ENCODE measurements at regions not wholly inside any gene's neighbourhood (a gene's known extent, or its start where the extent isn't known, plus 50 kb on each side); places are given as distances from the start of the nearest gene placed in this dataset.

- Histone ChIP-seq H3K27ac (peak overlapping the region; percentile 48 to 65), H3K27me3 (no peaks in the 10 kb centered on the region), H3K4me3 (no peak overlapping the region), H3K9me3 (no peaks in the 10 kb centered on the region), H3K4me1 (peaks cover 19 to 24% of the 10 kb centered on the region in 2 donors), H3K36me3 (no peaks in the 10 kb centered on the region)
- DNase-seq = peak in 3 of 4 donors; percentile 47 to 77 (median 66)
- no peak for TF ChIP-seq CTCF (IDR thresholded peaks at IDR 0.05)
- intact Hi-C loops (cut with DNase I) = no loop called here
- peak; percentile 37 for ATAC-seq
Observed at GRCh38 chr11:19577976-19578619, 134.5 kb upstream of the NAV2 start.

DNA sequence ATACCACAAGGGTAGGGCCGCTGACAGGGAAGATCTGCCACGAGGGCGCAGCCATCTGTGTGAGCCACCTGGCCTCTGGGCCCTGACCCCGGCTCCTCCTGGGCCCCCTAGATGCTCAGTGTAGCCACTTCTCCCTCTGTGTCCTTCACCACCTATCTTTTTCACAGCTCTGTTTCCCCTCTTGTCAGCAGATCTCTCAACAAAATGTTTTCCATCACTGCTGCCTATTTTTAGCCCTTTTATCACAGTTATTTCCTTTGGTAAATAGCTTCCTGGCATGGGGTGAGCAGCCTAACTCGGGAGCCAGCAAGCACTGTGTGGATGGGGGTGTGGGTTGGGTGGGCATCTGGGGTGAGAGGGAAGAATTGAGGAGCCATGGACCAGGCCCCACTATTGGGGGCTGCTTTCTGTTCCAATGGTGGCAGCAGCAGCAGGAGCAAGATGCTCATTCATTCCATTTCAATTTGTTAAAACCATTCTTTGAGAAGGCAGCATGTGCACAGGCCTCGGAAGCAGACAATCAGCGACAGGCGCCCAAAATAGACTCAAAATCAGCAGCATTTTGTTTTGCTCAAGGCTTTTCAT, 135.2 kb upstream of the NAV2 start:
- H3K9me3 ChIP-seq = no peaks in the 10 kb centered on the region
- peak overlapping the region; percentile 48 to 65 for H3K27ac ChIP-seq
- H3K27me3 ChIP-seq = no peaks in the 10 kb centered on the region
- ATAC-seq = peak; percentile 43
- no peaks in the 10 kb centered on the region for H3K36me3 ChIP-seq
- no peak for TF ChIP-seq CTCF (IDR thresholded peaks at IDR 0.05)
- no peak for DNase-seq
- no peak overlapping the region for H3K4me3 ChIP-seq
- peaks cover 19 to 24% of the 10 kb centered on the region in 2 donors for H3K4me1 ChIP-seq
- intact Hi-C loops (cut with DNase I) = no loop called here

GRCh38 chr11:19576903-19577302, 135.7 kb upstream of the NAV2 start:
- Histone ChIP-seq H3K4me1 (peaks cover 19 to 24% of the 10 kb centered on the region in 2 donors), H3K36me3 (no peaks in the 10 kb centered on the region), H3K9me3 (no peaks in the 10 kb centered on the region), H3K4me3 (no peak overlapping the region), H3K27me3 (no peaks in the 10 kb centered on the region), H3K27ac (peak overlapping the region; percentile 48 to 65)
- intact Hi-C loops (cut with DNase I) = no loop called here
- TF ChIP-seq CTCF (IDR thresholded peaks at IDR 0.05) = no peak
- DNase-seq (no peak), ATAC-seq (peak; percentile 17)

DNA sequence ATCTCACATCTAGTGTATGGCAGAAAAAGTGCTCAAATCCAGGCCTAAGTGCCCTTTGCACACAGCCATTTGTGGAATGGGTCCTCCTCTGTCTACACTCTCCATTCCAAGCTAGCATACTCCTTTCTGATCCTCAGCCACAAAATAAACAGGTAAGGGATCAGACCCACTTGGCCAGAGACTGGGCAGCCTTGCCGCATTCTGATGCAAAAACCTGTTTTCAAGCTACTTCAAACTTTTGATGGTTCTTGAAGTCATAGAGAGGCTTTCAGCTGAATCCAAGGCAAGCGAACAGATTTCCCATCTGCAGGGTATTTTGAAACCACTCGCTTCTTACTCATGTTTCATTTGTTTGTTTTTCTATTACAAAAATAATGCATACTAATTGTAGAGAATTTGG, 136.6 kb upstream of the NAV2 start:
- peak in 2 of 4 donors; percentile 50 to 79 for DNase-seq
- Histone ChIP-seq H3K27ac (peak overlapping the region in 1 of 2 donors; percentile 65), H3K27me3 (no peaks in the 10 kb centered on the region), H3K9me3 (no peaks in the 10 kb centered on the region), H3K4me1 (peaks cover 19 to 24% of the 10 kb centered on the region in 2 donors), H3K4me3 (no peak overlapping the region), H3K36me3 (no peaks in the 10 kb centered on the region)
- intact Hi-C loops (cut with DNase I) = no loop called here
- ATAC-seq = peak; percentile 85
- TF ChIP-seq CTCF (IDR thresholded peaks at IDR 0.05) = no peak

DNA sequence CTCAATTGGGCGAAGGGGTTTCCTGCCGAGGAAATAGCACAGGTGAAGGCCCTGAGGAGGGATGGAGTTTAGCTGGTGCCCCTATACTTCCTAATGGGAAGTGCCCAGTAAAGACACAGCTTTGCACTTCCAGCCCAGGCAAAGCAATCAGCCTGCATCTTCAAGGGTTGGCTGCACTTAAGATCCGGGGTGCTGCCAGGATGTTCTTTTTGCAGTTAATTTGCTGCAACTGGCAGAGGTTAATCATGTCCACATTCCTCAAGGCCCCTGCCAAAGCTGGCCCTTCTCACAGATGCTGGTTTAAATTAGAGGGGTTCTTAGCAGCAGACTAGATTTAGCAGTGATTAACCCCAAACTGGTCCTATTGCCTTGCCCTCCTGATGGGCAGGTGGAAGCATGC, 137.7 kb upstream of the NAV2 start:
- Histone ChIP-seq H3K27ac (no peak overlapping the region), H3K9me3 (no peaks in the 10 kb centered on the region), H3K27me3 (no peaks in the 10 kb centered on the region), H3K4me3 (no peak overlapping the region), H3K4me1 (peaks cover 19 to 24% of the 10 kb centered on the region in 2 donors), H3K36me3 (no peaks in the 10 kb centered on the region)
- no peak for DNase-seq
- ATAC-seq = no peak
- intact Hi-C loops (cut with DNase I) = loop anchor here in 1 of 2 donors (5.0 kb wide), 1 partner anchor 167 kb away; no protein-coding TSS in a partner anchor
- no peak for TF ChIP-seq CTCF (IDR thresholded peaks at IDR 0.05)

Data from left lung (tissue), 4 donors.